ENCODE measurements at regions not wholly inside any gene's neighbourhood (a gene's known extent, or its start where the extent isn't known, plus 50 kb on each side); places are given as distances from the start of the nearest gene placed in this dataset.

GRCh38 chr20:19943061-19943521 is 74.1 kb upstream of the NAA20 start:
- Histone ChIP-seq H3K4me3 (ENCODE audit: low read depth, low read length) (no peak overlapping the region), H3K27ac (ENCODE audit: low read depth, low read length) (no peak overlapping the region), H3K4me1 (ENCODE audit: control insufficient read depth, insufficient read depth, low read length) (peaks cover 5% of the 10 kb centered on the region; the same call in 1 of the 2 replicates), H3K27me3 (ENCODE audit: control insufficient read depth, insufficient read depth, low read length) (no peaks in the 10 kb centered on the region), H3K9me3 (ENCODE audit: control insufficient read depth, insufficient read depth, low read length) (no peaks in the 10 kb centered on the region), H3K9ac (ENCODE audit: low read depth, low read length) (no peak overlapping the region), H3K36me3 (ENCODE audit: control insufficient read depth, insufficient read depth, low read length) (no peaks in the 10 kb centered on the region)

- no peaks in the 10 kb centered on the region for H3K27me3 ChIP-seq (ENCODE audit: control insufficient read depth, insufficient read depth, low read length)
- H3K36me3 ChIP-seq (ENCODE audit: control insufficient read depth, insufficient read depth, low read length): no peaks in the 10 kb centered on the region
- H3K27ac ChIP-seq (ENCODE audit: low read depth, low read length): no peak overlapping the region
- H3K9ac ChIP-seq (ENCODE audit: low read depth, low read length): no peak overlapping the region
- no peaks in the 10 kb centered on the region for H3K9me3 ChIP-seq (ENCODE audit: control insufficient read depth, insufficient read depth, low read length)
- H3K4me1 ChIP-seq (ENCODE audit: control insufficient read depth, insufficient read depth, low read length): peaks cover 5% of the 10 kb centered on the region; the same call in 1 of the 2 replicates
- no peak overlapping the region for H3K4me3 ChIP-seq (ENCODE audit: low read depth, low read length)
Measured at GRCh38 chr20:19944772-19945459, 72.2 kb upstream of the NAA20 start.

- Histone ChIP-seq H3K4me3 (ENCODE audit: low read depth, low read length) (no peak overlapping the region), H3K27me3 (ENCODE audit: control insufficient read depth, insufficient read depth, low read length) (no peaks in the 10 kb centered on the region), H3K9me3 (ENCODE audit: control insufficient read depth, insufficient read depth, low read length) (no peaks in the 10 kb centered on the region), H3K36me3 (ENCODE audit: control insufficient read depth, insufficient read depth, low read length) (no peaks in the 10 kb centered on the region), H3K27ac (ENCODE audit: low read depth, low read length) (no peak overlapping the region), H3K9ac (ENCODE audit: low read depth, low read length) (no peak overlapping the region), H3K4me1 (ENCODE audit: control insufficient read depth, insufficient read depth, low read length) (peaks cover 5% of the 10 kb centered on the region; the same call in 1 of the 2 replicates)
Measured at GRCh38 chr20:19945732-19946670, 71.2 kb upstream of the NAA20 start.

GRCh38 chr20:19947611-19948264 is 69.4 kb upstream of the NAA20 start:
- Histone ChIP-seq H3K9me3 (ENCODE audit: control insufficient read depth, insufficient read depth, low read length) (no peaks in the 10 kb centered on the region), H3K36me3 (ENCODE audit: control insufficient read depth, insufficient read depth, low read length) (no peaks in the 10 kb centered on the region), H3K9ac (ENCODE audit: low read depth, low read length) (no peak overlapping the region), H3K4me1 (ENCODE audit: control insufficient read depth, insufficient read depth, low read length) (peaks cover 5% of the 10 kb centered on the region; the same call in 1 of the 2 replicates), H3K27me3 (ENCODE audit: control insufficient read depth, insufficient read depth, low read length) (no peaks in the 10 kb centered on the region), H3K4me3 (ENCODE audit: low read depth, low read length) (no peak overlapping the region), H3K27ac (ENCODE audit: low read depth, low read length) (peak overlapping the region; percentile 66)

GRCh38 chr20:19949195-19949867 is 67.8 kb upstream of the NAA20 start:
- Histone ChIP-seq H3K4me3 (ENCODE audit: low read depth, low read length) (no peak overlapping the region), H3K4me1 (ENCODE audit: control insufficient read depth, insufficient read depth, low read length) (peaks cover 5% of the 10 kb centered on the region; the same call in 1 of the 2 replicates), H3K9ac (ENCODE audit: low read depth, low read length) (no peak overlapping the region), H3K36me3 (ENCODE audit: control insufficient read depth, insufficient read depth, low read length) (no peaks in the 10 kb centered on the region), H3K27ac (ENCODE audit: low read depth, low read length) (no peak overlapping the region), H3K27me3 (ENCODE audit: control insufficient read depth, insufficient read depth, low read length) (no peaks in the 10 kb centered on the region), H3K9me3 (ENCODE audit: control insufficient read depth, insufficient read depth, low read length) (no peaks in the 10 kb centered on the region)

GRCh38 chr20:19950042-19950441 is 67.1 kb upstream of the NAA20 start:
- no peaks in the 10 kb centered on the region for H3K9me3 ChIP-seq (ENCODE audit: control insufficient read depth, insufficient read depth, low read length)
- no peak overlapping the region for H3K9ac ChIP-seq (ENCODE audit: low read depth, low read length)
- no peak overlapping the region for H3K27ac ChIP-seq (ENCODE audit: low read depth, low read length)
- no peaks in the 10 kb centered on the region for H3K27me3 ChIP-seq (ENCODE audit: control insufficient read depth, insufficient read depth, low read length)
- peaks cover 5% of the 10 kb centered on the region; the same call in 1 of the 2 replicates for H3K4me1 ChIP-seq (ENCODE audit: control insufficient read depth, insufficient read depth, low read length)
- no peak overlapping the region for H3K4me3 ChIP-seq (ENCODE audit: low read depth, low read length)
- H3K36me3 ChIP-seq (ENCODE audit: control insufficient read depth, insufficient read depth, low read length): no peaks in the 10 kb centered on the region

- H3K4me1 ChIP-seq (ENCODE audit: control insufficient read depth, insufficient read depth, low read length): peaks cover 5% of the 10 kb centered on the region; the same call in 1 of the 2 replicates
- H3K9me3 ChIP-seq (ENCODE audit: control insufficient read depth, insufficient read depth, low read length): no peaks in the 10 kb centered on the region
- H3K27me3 ChIP-seq (ENCODE audit: control insufficient read depth, insufficient read depth, low read length): no peaks in the 10 kb centered on the region
- H3K4me3 ChIP-seq (ENCODE audit: low read depth, low read length): no peak overlapping the region
- no peak overlapping the region for H3K27ac ChIP-seq (ENCODE audit: low read depth, low read length)
- no peak overlapping the region for H3K9ac ChIP-seq (ENCODE audit: low read depth, low read length)
- H3K36me3 ChIP-seq (ENCODE audit: control insufficient read depth, insufficient read depth, low read length): no peaks in the 10 kb centered on the region
Measured at GRCh38 chr20:19952392-19952791, 64.8 kb upstream of the NAA20 start.

- H3K36me3 ChIP-seq (ENCODE audit: control insufficient read depth, insufficient read depth, low read length): no peaks in the 10 kb centered on the region
- H3K9me3 ChIP-seq (ENCODE audit: control insufficient read depth, insufficient read depth, low read length): no peaks in the 10 kb centered on the region
- no peak overlapping the region for H3K4me3 ChIP-seq (ENCODE audit: low read depth, low read length)
- H3K27ac ChIP-seq (ENCODE audit: low read depth, low read length): no peak overlapping the region
- no peak overlapping the region for H3K9ac ChIP-seq (ENCODE audit: low read depth, low read length)
- H3K4me1 ChIP-seq (ENCODE audit: control insufficient read depth, insufficient read depth, low read length): peaks cover 9% of the 10 kb centered on the region; the same call in 1 of the 2 replicates
- H3K27me3 ChIP-seq (ENCODE audit: control insufficient read depth, insufficient read depth, low read length): no peaks in the 10 kb centered on the region
Measured at GRCh38 chr20:19953606-19954005, 63.6 kb upstream of the NAA20 start.

GRCh38 chr20:19956976-19957375 is 60.2 kb upstream of the NAA20 start:
- no peaks in the 10 kb centered on the region for H3K9me3 ChIP-seq (ENCODE audit: control insufficient read depth, insufficient read depth, low read length)
- H3K4me3 ChIP-seq (ENCODE audit: low read depth, low read length): no peak overlapping the region
- no peak overlapping the region for H3K27ac ChIP-seq (ENCODE audit: low read depth, low read length)
- H3K36me3 ChIP-seq (ENCODE audit: control insufficient read depth, insufficient read depth, low read length): no peaks in the 10 kb centered on the region
- no peaks in the 10 kb centered on the region for H3K27me3 ChIP-seq (ENCODE audit: control insufficient read depth, insufficient read depth, low read length)
- H3K9ac ChIP-seq (ENCODE audit: low read depth, low read length): no peak overlapping the region
- peaks cover 27% of the 10 kb centered on the region for H3K4me1 ChIP-seq (ENCODE audit: control insufficient read depth, insufficient read depth, low read length)

GRCh38 chr20:19958219-19958618 is 58.9 kb upstream of the NAA20 start:
- no peaks in the 10 kb centered on the region for H3K36me3 ChIP-seq (ENCODE audit: control insufficient read depth, insufficient read depth, low read length)
- H3K9me3 ChIP-seq (ENCODE audit: control insufficient read depth, insufficient read depth, low read length): no peaks in the 10 kb centered on the region
- H3K9ac ChIP-seq (ENCODE audit: low read depth, low read length): no peak overlapping the region
- peaks cover 27% of the 10 kb centered on the region for H3K4me1 ChIP-seq (ENCODE audit: control insufficient read depth, insufficient read depth, low read length)
- H3K27ac ChIP-seq (ENCODE audit: low read depth, low read length): no peak overlapping the region
- H3K27me3 ChIP-seq (ENCODE audit: control insufficient read depth, insufficient read depth, low read length): no peaks in the 10 kb centered on the region
- no peak overlapping the region for H3K4me3 ChIP-seq (ENCODE audit: low read depth, low read length)
